ENCODE measurements at regions not wholly inside any gene's neighbourhood (a gene's known extent, or its start where the extent isn't known, plus 50 kb on each side); places are given as distances from the start of the nearest gene placed in this dataset.

GRCh38 chr14:40317690-40318089 is 885.5 kb upstream of the FBXO33 start:
- DNase-seq (ENCODE audit: extremely low read depth, low read depth): no peak

GRCh38 chr14:40312296-40312695 is 880.1 kb upstream of the FBXO33 start:
- DNase-seq (ENCODE audit: extremely low read depth, low read depth): no peak

- DNase-seq (ENCODE audit: extremely low read depth, low read depth): no peak
Observed at GRCh38 chr14:40309124-40309523, 876.9 kb upstream of the FBXO33 start.

DNA sequence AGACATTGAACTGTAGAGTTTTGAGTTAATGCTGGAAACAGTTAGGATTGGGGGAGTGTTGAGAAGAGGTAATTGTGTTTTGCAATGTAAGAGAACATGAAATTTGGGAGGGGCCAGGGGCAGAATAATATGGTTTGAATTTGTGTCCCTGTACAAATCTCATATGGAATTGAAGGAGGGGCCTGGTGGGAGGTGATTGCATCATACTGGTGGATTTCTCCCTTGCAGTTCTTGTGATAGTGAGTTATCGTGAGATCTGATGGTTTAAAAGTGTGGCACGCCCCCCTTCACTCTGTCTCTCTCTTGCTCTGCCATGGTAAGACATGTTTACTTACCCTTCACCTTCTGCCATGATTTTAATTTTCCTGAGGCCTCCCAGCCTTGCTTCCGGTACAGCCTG is 876.0 kb upstream of the FBXO33 start:
- DNase-seq (ENCODE audit: extremely low read depth, low read depth): no peak

GRCh38 chr14:40296821-40297220 is 864.6 kb upstream of the FBXO33 start:
- DNase-seq (ENCODE audit: extremely low read depth, low read depth): no peak

DNA sequence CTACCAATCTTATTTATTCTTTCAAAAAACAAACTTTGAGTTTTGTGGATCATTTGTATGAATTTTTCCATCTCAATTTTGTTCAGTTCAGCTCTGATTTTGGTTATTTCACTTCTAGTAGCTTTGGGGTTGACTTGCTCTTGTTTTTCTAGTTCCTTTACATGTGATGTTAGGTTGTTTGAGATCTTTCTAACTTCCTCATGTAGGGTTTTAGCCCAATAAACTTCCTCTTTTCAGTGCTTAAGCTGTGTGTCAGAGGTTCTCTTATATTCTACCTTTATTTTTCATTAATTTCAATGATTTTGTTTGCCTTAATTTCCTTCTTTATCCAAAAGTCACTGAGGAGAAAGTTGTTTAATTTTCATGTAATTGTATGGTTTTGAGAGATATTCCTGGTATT is 860.4 kb upstream of the FBXO33 start:
- no peak for DNase-seq (ENCODE audit: extremely low read depth, low read depth)

GRCh38 chr14:40282196-40282595 is 850.0 kb upstream of the FBXO33 start:
- no peak for DNase-seq (ENCODE audit: extremely low read depth, low read depth)

DNA sequence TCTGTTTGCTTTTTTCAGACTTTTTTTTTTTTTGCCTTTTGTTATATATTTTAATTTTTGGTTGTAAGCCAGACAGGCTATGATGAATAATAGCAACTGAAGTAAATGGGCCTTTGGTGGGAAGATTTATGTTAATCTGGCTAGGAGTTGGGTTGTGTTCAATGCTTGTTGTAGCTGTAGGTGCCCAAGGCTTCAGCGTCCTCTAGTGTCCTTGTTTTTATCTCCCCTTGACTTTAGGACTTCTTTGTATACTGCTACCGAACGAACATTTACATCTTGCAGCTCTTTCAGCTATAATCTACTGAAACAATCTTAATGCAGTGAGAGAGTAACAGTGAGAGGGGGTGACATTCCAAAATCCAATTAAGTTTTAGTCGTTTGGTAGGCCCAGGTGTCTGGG is 848.4 kb upstream of the FBXO33 start:
- DNase-seq (ENCODE audit: extremely low read depth, low read depth): no peak

- DNase-seq (ENCODE audit: extremely low read depth, low read depth): no peak
Observed at GRCh38 chr14:40273417-40273816, 841.2 kb upstream of the FBXO33 start.

DNA sequence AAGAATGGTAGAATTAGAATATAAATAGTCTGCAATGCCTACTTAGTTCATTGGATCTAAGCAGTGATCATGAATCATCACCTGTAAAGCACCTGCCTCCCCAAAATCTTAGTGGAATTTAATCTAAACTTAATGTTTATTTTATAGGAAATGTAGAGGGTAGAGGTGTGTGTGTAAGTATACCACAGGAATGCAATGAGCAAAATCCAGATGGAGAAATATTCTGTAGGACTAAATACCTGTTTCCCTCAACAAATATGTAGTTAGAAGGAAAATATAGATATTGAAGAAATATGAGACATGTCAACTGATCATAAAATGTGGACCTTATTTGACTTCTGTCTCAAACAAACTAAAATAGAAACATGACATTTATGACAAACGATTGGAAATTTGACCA is 839.2 kb upstream of the FBXO33 start:
- DNase-seq (ENCODE audit: extremely low read depth, low read depth): no peak

DNA sequence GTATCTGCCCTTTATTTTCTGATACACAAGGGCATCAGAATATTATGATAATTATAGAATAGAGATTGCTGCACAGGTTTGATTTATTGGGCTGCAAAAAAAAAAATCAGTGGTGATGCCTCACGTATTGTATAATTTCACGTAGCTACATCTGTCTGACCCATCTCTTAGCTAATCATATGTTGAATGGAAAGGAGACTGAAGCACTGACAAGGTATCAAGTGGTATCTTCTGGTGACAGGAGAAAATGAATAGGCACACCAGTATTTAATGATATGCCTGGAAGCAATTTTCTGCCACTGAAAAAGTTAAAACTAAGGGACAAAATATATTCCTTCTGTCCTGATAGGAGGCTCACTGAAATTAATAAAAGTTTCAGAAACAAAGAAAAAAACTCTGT is 837.2 kb upstream of the FBXO33 start:
- no peak for DNase-seq (ENCODE audit: extremely low read depth, low read depth)

- no peak for DNase-seq (ENCODE audit: extremely low read depth, low read depth)
Observed at GRCh38 chr14:40268236-40268635, 836.0 kb upstream of the FBXO33 start.

- DNase-seq (ENCODE audit: extremely low read depth, low read depth): no peak
Observed at GRCh38 chr14:40265096-40265495, 832.9 kb upstream of the FBXO33 start.

GRCh38 chr14:40252817-40253447 is 820.7 kb upstream of the FBXO33 start:
- no peak for DNase-seq (ENCODE audit: extremely low read depth, low read depth)

- DNase-seq (ENCODE audit: extremely low read depth, low read depth): no peak
Observed at GRCh38 chr14:40248671-40249070, 816.4 kb upstream of the FBXO33 start.

- no peak for DNase-seq (ENCODE audit: extremely low read depth, low read depth)
Observed at GRCh38 chr14:40240245-40240859, 808.1 kb upstream of the FBXO33 start.

GRCh38 chr14:40232302-40232701 is 800.1 kb upstream of the FBXO33 start:
- DNase-seq (ENCODE audit: extremely low read depth, low read depth): no peak

DNA sequence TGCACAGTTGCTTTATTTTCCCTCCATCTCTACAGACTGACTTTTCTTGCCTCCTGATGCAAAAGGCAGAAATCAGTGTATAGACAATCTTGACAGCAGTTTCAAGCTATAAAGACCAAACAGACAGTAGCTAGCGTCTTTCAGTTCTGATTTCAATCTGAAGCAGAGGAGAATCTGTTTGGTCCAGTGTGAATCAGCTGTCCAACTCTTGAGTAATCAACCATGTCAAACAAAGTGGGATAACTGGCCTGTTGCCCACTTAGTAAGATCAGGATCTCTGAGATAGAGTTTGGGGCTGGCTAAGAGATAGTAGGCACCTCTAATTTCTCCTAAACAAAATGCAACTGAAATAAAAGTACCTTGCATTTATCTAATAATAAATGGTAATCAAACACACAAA is 797.4 kb upstream of the FBXO33 start:
- DNase-seq (ENCODE audit: extremely low read depth, low read depth): no peak

GRCh38 chr14:40222996-40223395 is 790.8 kb upstream of the FBXO33 start:
- DNase-seq (ENCODE audit: extremely low read depth, low read depth): no peak

GRCh38 chr14:40221428-40221827 is 789.2 kb upstream of the FBXO33 start:
- no peak for DNase-seq (ENCODE audit: extremely low read depth, low read depth)

GRCh38 chr14:40219032-40219431 is 786.8 kb upstream of the FBXO33 start:
- no peak for DNase-seq (ENCODE audit: extremely low read depth, low read depth)

GRCh38 chr14:40218282-40218941 is 786.2 kb upstream of the FBXO33 start:
- DNase-seq (ENCODE audit: extremely low read depth, low read depth): no peak

All from NCI-H460 (cell line).